SK-N-SH (cell line): ENCODE measurements at regions not wholly inside any gene's neighbourhood (a gene's known extent, or its start where the extent isn't known, plus 50 kb on each side); places are given as distances from the start of the nearest gene placed in this dataset.

Experiments
- EP300 ChIP-seq, 2 experiments: IDR thresholded peaks; 2 replicates each; pipeline versions ENCODE4 v1.4.0 to v1.6.1; 2012; ENCODE audit warnings: borderline replicate concordance in 1 of 2, low read depth in 1 of 2, low read length in 1 of 2
- FOXM1 ChIP-seq: IDR thresholded peaks from 2 replicates; pipeline ENCODE4 v1.4.0; 2012; ENCODE audit warnings: low read depth, mild to moderate bottlenecking
- NRF1 ChIP-seq: IDR thresholded peaks from 2 replicates; pipeline ENCODE4 v1.6.1; 2012; ENCODE audit warnings: low read depth, mild to moderate bottlenecking, low read length
- POLR2AphosphoS5 ChIP-seq: IDR thresholded peaks from 2 replicates; pipeline ENCODE4 v1.6.1; 2012; ENCODE audit warnings: low read depth, low read length
- TAF1 ChIP-seq: IDR thresholded peaks from 2 replicates; pipeline ENCODE4 v1.6.1; 2012; ENCODE audit warnings: low read depth, mild to moderate bottlenecking, low read length, moderate library complexity, borderline replicate concordance
- TCF12 ChIP-seq: IDR thresholded peaks from 2 replicates; pipeline ENCODE4 v1.4.0; 2012
- TF ChIP-seq, protein P1 (sequence below): fragments of 200-600 bp; sonication (generic); IDR thresholded peaks from 2 replicates; pipeline ENCODE4 v1.6.1; 2017; ENCODE audit warnings: antibody characterized with exemption, mild to moderate bottlenecking, moderate library complexity
- TF ChIP-seq, protein P2 (sequence below): fragments of 150-350 bp; IDR thresholded peaks from 2 replicates; pipeline ENCODE4 v1.6.1; 2017; ENCODE audit warnings: antibody characterized with exemption, low read length, low read depth, borderline replicate concordance

DNA sequence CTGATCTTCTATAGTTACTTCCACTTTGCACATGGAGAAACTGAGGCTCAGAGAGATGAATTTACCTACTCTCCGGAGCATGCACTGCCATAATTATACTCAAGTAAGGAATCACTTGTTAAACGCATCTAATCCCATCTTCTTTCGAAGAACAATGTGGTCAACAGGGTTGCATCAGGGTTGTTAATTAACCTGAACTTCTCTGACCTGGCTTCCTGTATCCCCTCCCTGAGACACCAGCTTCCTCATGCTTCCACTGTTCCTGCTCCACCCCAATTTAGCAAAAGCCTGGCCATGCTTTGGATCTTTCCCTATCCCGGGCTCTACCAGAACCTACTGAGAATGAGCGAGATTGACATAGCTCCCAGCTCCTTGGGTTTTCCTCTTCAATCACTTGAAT lies 136.7 kb downstream of the SMIM20 start:
- TF ChIP-seq, protein P1, sequence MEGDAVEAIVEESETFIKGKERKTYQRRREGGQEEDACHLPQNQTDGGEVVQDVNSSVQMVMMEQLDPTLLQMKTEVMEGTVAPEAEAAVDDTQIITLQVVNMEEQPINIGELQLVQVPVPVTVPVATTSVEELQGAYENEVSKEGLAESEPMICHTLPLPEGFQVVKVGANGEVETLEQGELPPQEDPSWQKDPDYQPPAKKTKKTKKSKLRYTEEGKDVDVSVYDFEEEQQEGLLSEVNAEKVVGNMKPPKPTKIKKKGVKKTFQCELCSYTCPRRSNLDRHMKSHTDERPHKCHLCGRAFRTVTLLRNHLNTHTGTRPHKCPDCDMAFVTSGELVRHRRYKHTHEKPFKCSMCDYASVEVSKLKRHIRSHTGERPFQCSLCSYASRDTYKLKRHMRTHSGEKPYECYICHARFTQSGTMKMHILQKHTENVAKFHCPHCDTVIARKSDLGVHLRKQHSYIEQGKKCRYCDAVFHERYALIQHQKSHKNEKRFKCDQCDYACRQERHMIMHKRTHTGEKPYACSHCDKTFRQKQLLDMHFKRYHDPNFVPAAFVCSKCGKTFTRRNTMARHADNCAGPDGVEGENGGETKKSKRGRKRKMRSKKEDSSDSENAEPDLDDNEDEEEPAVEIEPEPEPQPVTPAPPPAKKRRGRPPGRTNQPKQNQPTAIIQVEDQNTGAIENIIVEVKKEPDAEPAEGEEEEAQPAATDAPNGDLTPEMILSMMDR: no peak
- TF ChIP-seq, protein P2, sequence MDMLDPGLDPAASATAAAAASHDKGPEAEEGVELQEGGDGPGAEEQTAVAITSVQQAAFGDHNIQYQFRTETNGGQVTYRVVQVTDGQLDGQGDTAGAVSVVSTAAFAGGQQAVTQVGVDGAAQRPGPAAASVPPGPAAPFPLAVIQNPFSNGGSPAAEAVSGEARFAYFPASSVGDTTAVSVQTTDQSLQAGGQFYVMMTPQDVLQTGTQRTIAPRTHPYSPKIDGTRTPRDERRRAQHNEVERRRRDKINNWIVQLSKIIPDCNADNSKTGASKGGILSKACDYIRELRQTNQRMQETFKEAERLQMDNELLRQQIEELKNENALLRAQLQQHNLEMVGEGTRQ: no peak
- TF ChIP-seq TCF12 (no peak), TAF1 (no peak), EP300 (IDR thresholded peaks at IDR 0.05; ENCODE audit: borderline replicate concordance in 1 of 2, low read depth in 1 of 2, low read length in 1 of 2) (no peak), POLR2AphosphoS5 (no peak), NRF1 (no peak), FOXM1 (no peak)
